SK-N-SH treated with all-trans-retinoic acid at 6 μM for 48 hours (cell line): ENCODE measurements at regions not wholly inside any gene's neighbourhood (a gene's known extent, or its start where the extent isn't known, plus 50 kb on each side); places are given as distances from the start of the nearest gene placed in this dataset.

ENCODE experiments used
- ATAC-seq: fragments of 200-7000 bp; cut with Tn5 transposase; 3 replicates; pipeline ENCODE4 v1.9.1; 2020; ENCODE audit warnings: mild to moderate bottlenecking, moderate library complexity
- ARNTL ChIP-seq: fragments of 450-650 bp; formaldehyde crosslinking; IDR thresholded peaks from 2 replicates; pipeline ENCODE4 v1.5.0; 2020; ENCODE audit warnings: low read depth, mild to moderate bottlenecking, moderate library complexity, borderline replicate concordance
- BACH2 ChIP-seq: fragments of 250-450 bp; sonication (Bioruptor Pico); IDR thresholded peaks from 2 replicates; pipeline ENCODE4 v1.9.0; 2021; ENCODE audit warnings: mild to moderate bottlenecking, borderline replicate concordance
- CREB5 ChIP-seq: fragments of 250-450 bp; sonication (Bioruptor Pico); IDR thresholded peaks from 2 replicates; pipeline ENCODE4 v1.5.1; 2020; ENCODE audit warnings: low read depth, mild to moderate bottlenecking, moderate library complexity
- CSDC2 ChIP-seq: fragments of 250-450 bp; sonication (Bioruptor Pico); IDR thresholded peaks from 2 replicates; pipeline ENCODE4 v1.5.0; 2020; ENCODE audit warnings: mild to moderate bottlenecking, moderate library complexity
- CSRNP3 ChIP-seq: fragments of 250-450 bp; sonication (Bioruptor Pico); IDR thresholded peaks from 2 replicates; pipeline ENCODE4 v1.5.1; 2021; ENCODE audit warnings: mild to moderate bottlenecking, moderate library complexity
- ESRRG ChIP-seq: fragments of 250-450 bp; sonication (Bioruptor Pico); IDR thresholded peaks from 2 replicates; pipeline ENCODE4 v1.6.1; 2021; ENCODE audit warnings: mild to moderate bottlenecking
- GLIS3 ChIP-seq: fragments of 250-450 bp; sonication (Bioruptor Pico); IDR thresholded peaks from 2 replicates; pipeline ENCODE4 v1.5.0; 2020; ENCODE audit warnings: mild to moderate bottlenecking, moderate library complexity
- ISL1 ChIP-seq: fragments of 250-450 bp; sonication (Bioruptor Pico); IDR thresholded peaks from 2 replicates; pipeline ENCODE4 v2.1.2; 2022; ENCODE audit warnings: mild to moderate bottlenecking, moderate library complexity
- OSR1 ChIP-seq: fragments of 250-450 bp; sonication (Bioruptor Pico); IDR thresholded peaks from 2 replicates; pipeline ENCODE4 v1.8.0; 2022; ENCODE audit warnings: moderate library complexity, mild to moderate bottlenecking, inconsistent platforms
- PATZ1 ChIP-seq: fragments of 250-450 bp; sonication (Bioruptor Pico); IDR thresholded peaks from 2 replicates; pipeline ENCODE4 v1.8.0; 2020; ENCODE audit warnings: mild to moderate bottlenecking, moderate library complexity, borderline replicate concordance
- POU6F1 ChIP-seq: fragments of 250-450 bp; sonication (Bioruptor Pico); IDR thresholded peaks from 2 replicates; pipeline ENCODE4 v1.8.0; 2021; ENCODE audit warnings: low read depth, mild to moderate bottlenecking, moderate library complexity, borderline replicate concordance
- PPARA ChIP-seq: fragments of 250-450 bp; sonication (Bioruptor Pico); IDR thresholded peaks from 2 replicates; pipeline ENCODE4 v1.5.0; 2020; ENCODE audit warnings: mild to moderate bottlenecking, borderline replicate concordance
- RARB ChIP-seq: fragments of 250-450 bp; sonication (Bioruptor Pico); IDR thresholded peaks from 2 replicates; pipeline ENCODE4 v1.8.0; 2021; ENCODE audit warnings: mild to moderate bottlenecking, moderate library complexity
- SNAI2 ChIP-seq: fragments of 250-450 bp; sonication (Bioruptor Pico); IDR thresholded peaks from 2 replicates; pipeline ENCODE4 v1.5.0; 2020; ENCODE audit warnings: mild to moderate bottlenecking, moderate library complexity
- TCF4 ChIP-seq: fragments of 250-450 bp; sonication (Bioruptor Pico); IDR thresholded peaks from 2 replicates; pipeline ENCODE4 v1.8.0; 2021; ENCODE audit warnings: mild to moderate bottlenecking, moderate library complexity, borderline replicate concordance
- TSHZ2 ChIP-seq: fragments of 250-450 bp; sonication (Bioruptor Pico); IDR thresholded peaks from 2 replicates; pipeline ENCODE4 v1.5.0; 2020; ENCODE audit warnings: mild to moderate bottlenecking, moderate library complexity
- ZC3H10 ChIP-seq: fragments of 250-450 bp; sonication (Bioruptor Pico); IDR thresholded peaks from 2 replicates; pipeline ENCODE4 v1.5.1; 2021; ENCODE audit warnings: mild to moderate bottlenecking, moderate library complexity
- ZFP3 ChIP-seq: fragments of 250-450 bp; sonication (Bioruptor Pico); IDR thresholded peaks from 2 replicates; pipeline ENCODE4 v1.5.0; 2020; ENCODE audit warnings: mild to moderate bottlenecking, moderate library complexity
- ZFP30 ChIP-seq: fragments of 450-650 bp; formaldehyde crosslinking; IDR thresholded peaks from 2 replicates; pipeline ENCODE4 v1.5.0; 2022; ENCODE audit warnings: mild to moderate bottlenecking, moderate library complexity
- ZNF565 ChIP-seq: fragments of 450-650 bp; formaldehyde crosslinking; conservative IDR thresholded peaks from 2 replicates; pipeline ENCODE4 v1.5.0; 2020; ENCODE audit warnings: low read depth, mild to moderate bottlenecking, moderate library complexity
- ZNF70 ChIP-seq: fragments of 450-650 bp; formaldehyde crosslinking; IDR thresholded peaks from 2 replicates; pipeline ENCODE4 v1.5.0; 2020; ENCODE audit warnings: mild to moderate bottlenecking, moderate library complexity
- ZNF8 ChIP-seq: fragments of 450-650 bp; formaldehyde crosslinking; IDR thresholded peaks from 2 replicates; pipeline ENCODE4 v1.5.0; 2020; ENCODE audit warnings: mild to moderate bottlenecking, moderate library complexity

- TF ChIP-seq PATZ1 (no peak), CSDC2 (CRISPR knock-in tag) (no peak), POU6F1 (CRISPR knock-in tag) (no peak), ZFP3 (no peak), ZNF70 (no peak), OSR1 (CRISPR knock-in tag) (no peak), GLIS3 (no peak), ZFP30 (no peak), TSHZ2 (CRISPR knock-in tag) (no peak), PPARA (CRISPR knock-in tag) (no peak), ZNF8 (CRISPR knock-in tag) (no peak), ARNTL (CRISPR knock-in tag) (no peak)
- TF ChIP-seq, all 23 proteins: peak for 0
Observed at GRCh38 chr1:39132505-39133339, 71.8 kb upstream of the MACF1 start.

GRCh38 chr1:39133340-39133684, 71.2 kb upstream of the MACF1 start:
- no peak for TF ChIP-seq CSRNP3 (CRISPR knock-in tag)
- TF ChIP-seq, all 23 proteins: peak for 0
- ATAC-seq: no peak

More at GRCh38 chr1:39132505-39133339, 71.8 kb upstream of the MACF1 start:
- peak; percentile 47; the same call in 2 of the 3 replicates for ATAC-seq

- TF ChIP-seq RARB (CRISPR knock-in tag) (no peak), ZNF8 (CRISPR knock-in tag) (peak; percentile 51; the same call in 1 of the 2 replicates)
- ATAC-seq: no peak
Observed at GRCh38 chr1:39134768-39135333, 69.6 kb upstream of the MACF1 start.

GRCh38 chr1:39136638-39137037, 67.9 kb upstream of the MACF1 start:
- ATAC-seq: no peak
- no peak for TF ChIP-seq ZNF8 (CRISPR knock-in tag)
- TF ChIP-seq ZFP3: no peak
- TF ChIP-seq ISL1 (CRISPR knock-in tag): no peak
- no peak for TF ChIP-seq PPARA (CRISPR knock-in tag)
- TF ChIP-seq GLIS3: no peak
- no peak for TF ChIP-seq RARB (CRISPR knock-in tag)
- TF ChIP-seq CREB5 (CRISPR knock-in tag): no peak
- no peak for TF ChIP-seq ZNF565 (CRISPR knock-in tag)
- no peak for TF ChIP-seq POU6F1 (CRISPR knock-in tag)
- TF ChIP-seq ZNF70: no peak
- no peak for TF ChIP-seq ARNTL (CRISPR knock-in tag)
- TF ChIP-seq ESRRG (CRISPR knock-in tag): no peak
- no peak for TF ChIP-seq PATZ1
- no peak for TF ChIP-seq ZC3H10 (CRISPR knock-in tag)
- no peak for TF ChIP-seq TCF4 (CRISPR knock-in tag)
- no peak for TF ChIP-seq SNAI2 (CRISPR knock-in tag)
- TF ChIP-seq BACH2: no peak
- TF ChIP-seq CSDC2 (CRISPR knock-in tag): no peak
